Karpas-422 (cell line): ENCODE measurements at regions not wholly inside any gene's neighbourhood (a gene's known extent, or its start where the extent isn't known, plus 50 kb on each side); places are given as distances from the start of the nearest gene placed in this dataset. TPM values are rescaled to one million over a fixed set of nuclear protein-coding genes. Genes with fewer than 3 reads are reported as not detected.

Experiments used
- DNase-seq: peaks from one replicate; pipeline ENCODE4 v3.0.0-alpha.2; 2015
- H2AFZ ChIP-seq: fragments of 200-600 bp; sonication (generic); 2 replicates; pipeline ENCODE4 v1.6.1; 2014; ENCODE audit warnings: antibody characterized with exemption, low read length, mixed read lengths
- H3K27ac ChIP-seq: fragments of 200-600 bp; sonication (generic); 2 replicates; pipeline ENCODE4 v1.5.1; 2014; ENCODE audit warnings: mild to moderate bottlenecking, low read length, moderate library complexity
- H3K27me3 ChIP-seq: fragments of 200-600 bp; sonication (generic); 2 replicates; pipeline ENCODE4 v1.6.1; 2014; ENCODE audit warnings: low read length, mixed read lengths
- H3K36me3 ChIP-seq: fragments of 200-600 bp; sonication (generic); 2 replicates; pipeline ENCODE4 v1.6.1; 2014; ENCODE audit warnings: low read length, mixed read lengths; ENCODE audit not compliant: insufficient read depth
- H3K4me1 ChIP-seq: fragments of 200-600 bp; sonication (generic); 2 replicates; pipeline ENCODE4 v1.6.1; 2014; ENCODE audit warnings: mild to moderate bottlenecking, low read length, mixed read lengths
- H3K4me2 ChIP-seq: fragments of 200-600 bp; sonication (generic); 2 replicates; pipeline ENCODE4 v1.6.1; 2014; ENCODE audit warnings: low read length, low read depth, mild to moderate bottlenecking; ENCODE audit not compliant: poor library complexity, severe bottlenecking
- H3K4me3 ChIP-seq: fragments of 200-600 bp; sonication (generic); 2 replicates; pipeline ENCODE4 v1.5.1; 2014; ENCODE audit warnings: mild to moderate bottlenecking, antibody characterized with exemption, low read length, mixed read lengths
- H3K79me2 ChIP-seq: fragments of 200-600 bp; sonication (generic); 2 replicates; pipeline ENCODE4 v1.6.1; 2014; ENCODE audit warnings: mild to moderate bottlenecking, low read length, mixed read lengths
- H3K9ac ChIP-seq: fragments of 200-600 bp; sonication (generic); 2 replicates; pipeline ENCODE4 v1.6.0; 2014; ENCODE audit warnings: low read length
- H3K9me2 ChIP-seq: fragments of 200-600 bp; sonication (generic), shearing (Covaris generic); replicated peaks from 2 replicates; pipeline ENCODE4 v1.6.0; 2014; ENCODE audit warnings: mild to moderate bottlenecking, low read length, moderate library complexity; ENCODE audit not compliant: insufficient read depth
- H3K9me3 ChIP-seq: fragments of 300-700, 200-600 bp; sonication (generic); 2 replicates; pipeline ENCODE4 v1.6.1; 2014; ENCODE audit warnings: low read length, mixed read lengths
- H4K20me1 ChIP-seq: fragments of 200-600 bp; sonication (generic); 2 replicates; pipeline ENCODE4 v1.6.1; 2014; ENCODE audit warnings: mild to moderate bottlenecking, antibody characterized with exemption, low read length, low read depth; ENCODE audit not compliant: insufficient read depth
- small RNA-seq: library from RNA; depleted of rRNA; stranded (forward); fragments of <200 nt; gene quantifications from one replicate; pipeline ENCODE3, GENCODE V24; 2014

DNA sequence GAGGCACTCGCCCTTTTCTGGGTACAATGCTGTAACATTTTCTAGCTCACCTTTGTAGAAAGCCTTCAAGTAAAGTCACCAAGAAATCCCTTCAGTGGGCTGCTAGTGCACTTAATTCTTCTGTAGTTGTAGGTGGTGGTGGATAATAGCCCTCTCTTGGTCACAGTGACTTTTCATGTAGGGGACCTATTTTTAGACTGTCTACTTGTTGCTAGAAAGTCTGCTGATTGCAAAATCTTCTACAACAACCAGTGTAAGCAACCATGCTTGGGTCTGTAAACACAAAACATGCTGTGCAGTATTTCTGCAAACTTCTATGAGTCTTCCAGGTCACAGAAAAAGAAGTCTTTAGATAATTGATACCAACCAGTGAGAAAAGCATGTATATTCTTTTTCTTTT, 55.6 kb downstream of the PBDC1 start:
- Histone ChIP-seq H2AFZ (no peak overlapping the region), H3K4me2 (no peak overlapping the region), H3K27me3 (no peaks in the 10 kb centered on the region), H3K4me1 (peaks cover 3% of the 10 kb centered on the region; the same call in 1 of the 2 replicates), H3K9me3 (0 out of 2 replicates have a peak, but pooled peaks cover 4% of the 10 kb centered on the region), H3K4me3 (no peak overlapping the region), H3K27ac (no peak overlapping the region), H3K9ac (no peak overlapping the region), H3K79me2 (no peaks in the 10 kb centered on the region), H3K36me3 (no peaks in the 10 kb centered on the region), H3K9me2 (no peaks in the 10 kb centered on the region), H4K20me1 (no peaks in the 10 kb centered on the region)
- no peak for DNase-seq

GRCh38 chrX:76248901-76249300, 76.0 kb downstream of the PBDC1 start:
- Histone ChIP-seq H2AFZ (no peak overlapping the region), H3K27me3 (no peaks in the 10 kb centered on the region), H3K4me1 (peaks cover 24% of the 10 kb centered on the region), H3K36me3 (no peaks in the 10 kb centered on the region), H4K20me1 (no peaks in the 10 kb centered on the region), H3K4me3 (no peak overlapping the region), H3K4me2 (no peak overlapping the region), H3K79me2 (no peaks in the 10 kb centered on the region), H3K9me3 (no peaks in the 10 kb centered on the region), H3K9me2 (no peaks in the 10 kb centered on the region), H3K9ac (no peak overlapping the region), H3K27ac (no peak overlapping the region)
- no peak for DNase-seq

- peak; percentile 88 for DNase-seq
- Histone ChIP-seq H3K27me3 (no peaks in the 10 kb centered on the region), H3K4me1 (peaks cover 4% of the 10 kb centered on the region), H3K79me2 (no peaks in the 10 kb centered on the region), H3K9ac (no peak overlapping the region), H3K9me2 (no peaks in the 10 kb centered on the region), H2AFZ (peak overlapping the region; percentile 55; the same call in 1 of the 2 replicates), H3K9me3 (no peaks in the 10 kb centered on the region), H4K20me1 (no peaks in the 10 kb centered on the region), H3K4me2 (no peak overlapping the region), H3K36me3 (no peaks in the 10 kb centered on the region), H3K4me3 (no peak overlapping the region), H3K27ac (no peak overlapping the region)
These were observed 80.6 kb downstream of the PBDC1 start for GRCh38 chrX:76253432-76253831.

DNA sequence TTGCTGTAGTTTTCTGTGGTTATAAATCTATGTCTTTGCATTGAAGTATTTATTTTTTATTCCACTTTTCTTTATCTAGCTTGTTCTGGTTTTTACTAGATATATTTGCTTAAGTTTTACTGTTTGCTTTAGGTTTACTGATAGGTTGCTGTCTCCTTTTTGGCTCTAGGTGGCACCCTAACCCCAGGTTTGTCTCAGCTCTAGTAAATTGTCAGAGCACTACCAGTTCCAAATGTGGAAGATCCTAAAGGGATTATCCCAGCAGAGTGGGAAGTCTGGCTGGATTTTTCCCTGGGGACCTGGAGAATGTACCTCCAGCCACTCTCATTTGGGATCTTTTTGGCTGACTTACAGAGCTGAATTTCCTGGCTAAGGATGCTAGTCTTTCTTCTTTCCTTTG, 106.1 kb downstream of the PBDC1 start:
- no peak overlapping the region for H3K4me2 ChIP-seq
- DNase-seq: peak; percentile 80
- H3K9me3 ChIP-seq: no peaks in the 10 kb centered on the region
- H3K79me2 ChIP-seq: no peaks in the 10 kb centered on the region
- H4K20me1 ChIP-seq: no peaks in the 10 kb centered on the region
- H3K4me1 ChIP-seq: no peaks in the 10 kb centered on the region
- H3K27me3 ChIP-seq: no peaks in the 10 kb centered on the region
- H3K4me3 ChIP-seq: no peak overlapping the region
- no peak overlapping the region for H3K27ac ChIP-seq
- no peaks in the 10 kb centered on the region for H3K36me3 ChIP-seq
- H3K9me2 ChIP-seq: no peaks in the 10 kb centered on the region
- H2AFZ ChIP-seq: no peak overlapping the region
- H3K9ac ChIP-seq: no peak overlapping the region

Small RNA genes lying in the stretch of these regions (small RNA-seq; reads per million reads assigned to genes)
- gene RNU6-867P: not detected
